ENCODE measurements at regions not wholly inside any gene's neighbourhood (a gene's known extent, or its start where the extent isn't known, plus 50 kb on each side); places are given as distances from the start of the nearest gene placed in this dataset.

- no peak for DNase-seq
Measured at GRCh38 chr7:49247759-49248158, 323.4 kb downstream of the CDC14C start.

DNA sequence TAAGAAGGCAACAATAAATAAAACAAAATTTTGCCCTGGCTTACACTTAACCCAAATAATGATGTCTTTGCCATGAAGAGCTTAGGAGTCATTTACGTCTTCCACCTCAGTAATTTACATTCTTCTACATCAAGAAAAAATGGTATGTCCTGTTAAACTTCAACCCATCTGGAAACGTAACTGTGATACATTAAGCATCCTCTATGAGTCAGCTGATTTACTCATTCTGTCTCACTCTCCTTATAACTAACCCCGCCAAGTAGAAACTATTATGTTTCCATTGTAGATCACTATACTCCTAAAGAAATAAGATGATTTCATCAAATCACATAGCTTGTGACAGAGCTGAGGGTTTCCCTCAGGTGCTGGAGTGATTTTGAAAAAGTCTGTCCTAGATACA, 330.7 kb downstream of the CDC14C start:
- no peak for DNase-seq

DNA sequence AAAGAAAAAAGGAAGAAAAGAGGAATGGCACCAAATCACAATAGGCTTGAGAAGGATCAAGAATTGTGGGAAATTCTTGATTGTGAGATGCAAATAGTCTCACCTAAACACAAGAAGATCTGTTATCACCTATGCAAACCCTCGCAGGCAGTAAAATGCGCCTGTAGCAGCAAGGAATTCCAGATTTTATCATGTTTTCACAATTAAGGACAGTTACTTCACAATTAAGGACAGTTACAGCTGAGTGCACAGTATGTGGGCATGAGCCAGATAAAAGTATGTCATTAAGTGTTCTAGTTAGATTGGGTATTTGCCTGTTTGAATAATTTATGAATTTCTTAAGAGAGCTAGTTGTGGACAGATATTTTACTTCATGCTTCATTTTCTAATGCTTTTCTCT, 336.2 kb downstream of the CDC14C start:
- DNase-seq = no peak

- DNase-seq = no peak
Measured at GRCh38 chr7:49261928-49262327, 337.6 kb downstream of the CDC14C start.

GRCh38 chr7:49264530-49264929, 340.2 kb downstream of the CDC14C start:
- DNase-seq = no peak

DNA sequence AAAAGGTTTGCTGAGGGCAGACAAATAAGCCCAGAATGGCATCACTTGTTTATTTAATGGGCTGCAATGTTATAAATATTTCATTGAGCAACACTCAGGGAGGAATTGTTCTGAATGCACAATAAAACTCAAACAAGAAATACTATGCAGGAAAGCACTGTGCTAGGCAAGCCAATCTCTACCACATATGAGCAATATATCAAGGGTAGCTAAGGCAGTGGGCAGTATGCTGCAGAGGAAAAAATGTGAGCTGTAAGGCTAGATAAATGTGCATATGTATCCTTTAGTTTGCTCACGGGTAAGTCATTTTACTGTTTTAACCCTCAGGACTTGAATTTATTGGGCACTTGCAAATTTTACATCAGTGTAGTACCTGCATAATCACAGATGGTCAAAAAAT, 349.6 kb downstream of the CDC14C start:
- DNase-seq = no peak

- no peak for DNase-seq
Measured at GRCh38 chr7:49279891-49280290, 355.5 kb downstream of the CDC14C start.

- DNase-seq = no peak
Measured at GRCh38 chr7:49287653-49288052, 363.3 kb downstream of the CDC14C start.

- no peak for DNase-seq
Measured at GRCh38 chr7:49294611-49295010, 370.3 kb downstream of the CDC14C start.

GRCh38 chr7:49295146-49295545, 370.8 kb downstream of the CDC14C start:
- DNase-seq = peak in 8 of 58 donors; percentile 4 to 20 (median 8)

- no peak for DNase-seq
Measured at GRCh38 chr7:49297958-49298357, 373.6 kb downstream of the CDC14C start.

- DNase-seq = no peak
Measured at GRCh38 chr7:49308787-49309186, 384.4 kb downstream of the CDC14C start.

- no peak for DNase-seq
Measured at GRCh38 chr7:49320083-49320482, 395.7 kb downstream of the CDC14C start.

- no peak for DNase-seq
Measured at GRCh38 chr7:49321843-49322242, 397.5 kb downstream of the CDC14C start.

DNA sequence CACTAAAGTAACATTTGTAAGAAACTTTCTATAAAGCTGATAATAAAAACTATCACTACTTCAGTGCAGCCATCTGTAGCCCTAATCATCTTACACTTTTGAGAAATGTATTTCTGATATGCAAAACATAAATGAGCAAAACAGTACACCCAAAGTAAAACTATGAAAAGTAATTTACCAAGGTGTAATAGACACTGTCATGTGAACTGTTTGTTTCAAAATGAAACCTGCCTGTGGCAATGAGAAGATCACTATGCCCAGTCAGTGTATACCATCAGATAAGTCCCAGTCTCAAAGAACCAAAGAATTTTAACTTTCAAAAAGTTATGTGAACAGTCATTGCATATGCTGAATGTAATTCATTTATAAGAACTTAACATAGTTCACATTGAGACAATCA, 398.1 kb downstream of the CDC14C start:
- no peak for DNase-seq

DNA sequence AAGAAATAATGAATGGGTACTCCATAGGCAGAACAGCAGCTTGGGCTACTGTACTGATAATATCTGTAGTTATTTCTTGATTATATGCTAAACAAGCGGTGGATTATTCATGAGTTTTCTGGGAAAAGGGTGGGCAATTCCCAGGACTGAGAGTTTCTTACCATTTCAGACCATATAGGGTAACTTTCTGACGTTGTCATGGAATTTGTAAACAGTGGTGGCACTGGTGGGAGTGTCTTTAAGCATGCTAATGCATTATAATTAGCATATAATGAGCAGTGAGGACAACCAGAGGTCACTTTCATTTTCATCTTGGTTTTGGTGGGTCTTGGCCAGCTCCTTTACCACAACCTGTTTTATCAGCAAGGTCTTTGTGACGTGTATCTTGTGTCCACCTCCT, 399.7 kb downstream of the CDC14C start:
- no peak for DNase-seq

- DNase-seq = no peak
Measured at GRCh38 chr7:49324707-49325106, 400.4 kb downstream of the CDC14C start.

DNA sequence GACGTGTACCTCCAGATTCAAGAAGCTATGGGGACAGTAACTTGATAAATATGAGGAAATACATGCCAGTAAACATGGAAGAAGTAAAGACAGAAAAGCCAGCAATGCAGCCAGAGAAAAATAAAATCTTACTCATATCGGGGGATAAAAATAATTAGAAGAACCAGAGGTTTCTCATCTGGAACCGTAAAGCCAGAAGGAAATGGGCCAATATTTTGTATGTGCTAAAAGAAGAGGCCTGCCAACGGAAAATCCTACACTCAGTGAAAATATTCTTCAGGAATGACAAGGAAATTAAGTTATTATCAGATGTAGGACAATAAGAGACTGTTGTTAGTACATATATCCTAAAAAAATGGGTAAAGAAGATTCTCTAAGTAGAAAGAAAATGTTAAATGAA, 401.2 kb downstream of the CDC14C start:
- no peak for DNase-seq

- no peak for DNase-seq
Measured at GRCh38 chr7:49327155-49327554, 402.8 kb downstream of the CDC14C start.

DNA sequence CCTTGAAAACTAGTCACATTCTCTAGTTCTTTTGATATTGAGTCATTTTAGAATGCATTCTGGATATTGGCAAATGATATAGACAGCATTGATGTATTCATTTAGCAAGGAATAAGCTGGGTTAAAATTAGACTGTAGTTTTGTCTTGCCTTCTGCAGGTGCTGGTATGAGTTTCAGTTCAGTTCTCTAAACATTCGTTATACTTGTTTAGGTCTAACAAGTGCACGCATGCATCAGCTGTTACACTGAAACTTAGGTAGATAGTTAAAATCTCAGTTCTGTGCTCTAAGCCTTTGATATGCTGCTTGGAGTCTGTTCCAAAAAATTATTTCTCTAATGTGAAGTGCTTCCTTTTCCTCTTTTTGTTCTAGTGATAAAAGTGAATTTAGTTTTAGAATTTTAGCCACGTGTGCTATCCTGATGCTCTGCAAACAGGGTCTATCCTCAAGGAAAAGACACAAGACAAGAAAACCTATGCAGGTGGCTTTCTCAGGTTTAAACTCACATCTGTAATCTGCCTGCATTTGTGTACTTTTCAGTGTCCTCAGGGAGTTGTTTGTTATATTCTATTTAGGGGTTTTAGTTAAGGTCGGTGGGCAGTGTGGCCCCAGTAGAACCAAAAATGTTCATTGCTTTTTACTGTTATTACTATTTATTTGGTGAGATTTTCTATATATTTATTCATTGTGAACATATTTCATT, 409.0 kb downstream of the CDC14C start:
- DNase-seq = no peak

DNA sequence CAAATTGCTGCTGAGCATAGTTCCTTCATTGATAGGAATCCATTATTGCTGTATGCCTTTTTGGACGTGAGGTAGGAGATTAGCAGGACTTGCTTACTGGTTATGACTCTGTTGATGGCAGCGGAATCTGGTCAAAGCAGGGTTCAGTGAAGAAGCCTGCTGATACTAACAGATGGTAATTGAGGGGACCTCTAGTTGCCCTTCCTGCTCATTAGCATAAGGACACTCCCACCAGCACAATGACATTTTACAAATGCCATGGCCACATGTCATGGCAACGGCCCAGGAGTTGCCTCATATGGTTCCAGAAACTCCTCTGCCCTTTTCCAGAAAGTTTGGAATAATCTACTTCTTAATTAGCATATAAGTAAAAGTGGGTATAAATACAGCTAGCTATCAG, 417.5 kb downstream of the CDC14C start:
- no peak for DNase-seq

DNA sequence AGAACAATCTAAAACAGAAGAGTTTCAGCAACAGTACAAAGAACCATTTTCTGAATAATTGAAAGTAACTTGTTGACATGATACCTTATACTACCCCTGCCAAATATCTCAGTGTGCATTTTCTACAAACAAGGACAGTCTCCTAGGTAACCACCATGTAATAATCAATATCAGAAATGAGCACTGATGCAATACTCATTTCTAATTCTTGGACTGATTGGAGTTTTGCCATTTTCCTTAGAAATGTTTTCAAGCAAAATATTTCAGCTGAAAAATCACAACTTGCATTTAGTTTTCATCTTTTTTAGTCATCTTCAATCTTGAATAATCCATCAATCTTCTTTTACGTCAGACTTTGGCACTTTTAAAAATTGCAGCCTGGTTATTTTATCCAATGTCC, 420.2 kb downstream of the CDC14C start:
- no peak for DNase-seq

DNA sequence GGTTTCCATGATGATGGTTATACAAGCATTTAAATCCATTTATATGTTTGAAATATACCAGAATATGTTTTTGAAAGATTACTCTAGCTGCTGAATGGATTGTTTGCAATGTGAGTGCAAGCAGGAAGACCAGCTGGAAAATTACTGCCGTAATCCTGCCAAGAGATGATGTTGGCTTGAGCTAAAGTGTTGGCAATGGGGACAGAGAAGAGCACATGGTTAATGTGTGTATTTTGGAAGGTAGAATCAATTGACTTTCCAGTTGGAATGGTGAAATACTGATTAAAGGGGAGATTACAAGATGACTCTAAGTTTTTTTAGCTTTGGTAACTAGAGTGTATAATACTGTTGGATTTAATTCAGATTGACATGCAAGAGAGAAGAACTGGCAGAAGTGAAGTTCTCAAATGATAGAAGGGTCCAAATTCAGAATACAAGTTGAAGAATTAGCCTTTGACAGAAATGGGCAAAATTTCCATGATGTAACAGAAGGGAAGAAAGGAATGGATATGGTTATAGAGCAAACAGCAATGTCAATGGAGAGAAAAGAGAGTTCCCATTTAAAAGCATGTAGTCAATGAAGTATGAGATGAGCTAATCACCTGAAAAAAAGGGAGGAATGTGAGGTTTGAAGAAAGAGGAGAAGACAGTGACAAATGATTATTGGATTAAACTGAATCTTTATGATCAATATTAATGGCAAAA, 422.0 kb downstream of the CDC14C start:
- peak in 2 of 58 donors; percentile 2 for DNase-seq

Data from anterior cingulate cortex (tissue), 58 donors.